HG03460 (cell line): ENCODE measurements at regions not wholly inside any gene's neighbourhood (a gene's known extent, or its start where the extent isn't known, plus 50 kb on each side); places are given as distances from the start of the nearest gene placed in this dataset.
A peak's percentile ranks its signal among the peaks of the same experiment; 100 is the strongest.

ENCODE experiments used
- ATAC-seq: cut with Tn5 transposase; IDR thresholded peaks from one replicate; pipeline ENCODE4 v1.9.1; 2021; ENCODE audit not compliant: unreplicated experiment

DNA sequence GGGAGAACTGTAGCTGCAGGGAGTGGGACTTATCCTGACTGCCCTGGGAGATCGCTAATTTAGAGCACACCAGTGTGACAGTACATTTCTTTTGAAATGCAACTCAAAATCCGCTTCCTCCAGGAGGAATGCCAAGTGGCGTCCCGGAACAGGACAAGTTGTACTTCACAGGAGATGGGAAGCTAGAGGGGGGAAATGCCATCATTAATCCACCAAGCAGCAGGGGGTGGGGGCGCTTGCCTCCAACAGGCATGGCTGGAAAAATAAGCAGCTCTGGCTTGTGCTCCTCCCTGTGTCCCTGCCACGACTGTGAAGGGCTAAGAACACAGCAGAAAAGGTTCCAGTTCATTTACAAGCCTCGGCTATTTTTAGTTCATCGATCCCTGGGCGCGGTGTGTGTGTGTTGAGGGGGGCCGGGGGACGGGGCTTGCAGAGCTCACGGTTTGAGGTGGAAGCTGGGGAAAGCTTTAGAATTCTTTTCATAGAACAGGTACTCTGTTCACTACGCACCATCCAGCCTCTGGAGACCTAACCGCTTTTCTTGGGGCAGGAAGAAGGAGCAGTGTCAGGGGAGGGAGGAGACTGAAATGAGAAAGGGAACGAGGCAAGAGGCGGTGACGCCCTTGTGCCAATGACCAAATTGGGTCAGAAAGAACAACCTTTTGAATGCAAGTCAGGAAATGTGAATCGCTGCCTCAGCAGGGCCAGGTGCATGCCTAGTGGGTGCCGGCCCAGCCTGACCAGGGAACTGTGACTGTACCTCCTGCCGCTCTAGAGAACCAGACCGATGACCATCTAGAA is 51.8 kb upstream of the DGKG start:
- ATAC-seq = peak; percentile 67

DNA sequence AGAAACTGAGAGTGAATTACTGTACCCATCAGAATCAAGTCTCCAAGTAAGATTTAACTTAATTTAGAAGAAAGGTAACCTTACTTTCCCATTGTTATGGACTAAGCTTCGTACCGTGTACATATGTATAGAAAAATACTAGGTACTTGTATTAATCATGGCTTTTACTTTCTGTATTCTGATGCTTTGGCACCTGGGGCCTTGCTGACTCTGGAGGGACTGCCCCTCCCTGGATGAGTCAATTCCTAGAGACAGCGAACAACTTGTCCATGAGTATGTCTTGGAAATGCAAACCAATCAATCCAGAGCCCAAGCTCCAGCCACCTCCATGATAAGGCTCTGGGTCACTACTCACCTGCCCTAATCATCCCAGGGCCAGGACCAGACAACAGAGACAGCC is 50.0 kb upstream of the DGKG start:
- ATAC-seq = no peak
